SHP77 (cell line): ENCODE measurements at regions not wholly inside any gene's neighbourhood (a gene's known extent, or its start where the extent isn't known, plus 50 kb on each side); places are given as distances from the start of the nearest gene placed in this dataset.
"Not testable (repeated sequence)": the region's sequence is repeated elsewhere in the genome, so short reads cannot be mapped to it uniquely, and the experiment has no call there.

Source experiments
- DNase-seq, 2 experiments: peaks; one replicate each; lab custom pipeline; 2025; lab: John Stamatoyannopoulos, UW

DNA sequence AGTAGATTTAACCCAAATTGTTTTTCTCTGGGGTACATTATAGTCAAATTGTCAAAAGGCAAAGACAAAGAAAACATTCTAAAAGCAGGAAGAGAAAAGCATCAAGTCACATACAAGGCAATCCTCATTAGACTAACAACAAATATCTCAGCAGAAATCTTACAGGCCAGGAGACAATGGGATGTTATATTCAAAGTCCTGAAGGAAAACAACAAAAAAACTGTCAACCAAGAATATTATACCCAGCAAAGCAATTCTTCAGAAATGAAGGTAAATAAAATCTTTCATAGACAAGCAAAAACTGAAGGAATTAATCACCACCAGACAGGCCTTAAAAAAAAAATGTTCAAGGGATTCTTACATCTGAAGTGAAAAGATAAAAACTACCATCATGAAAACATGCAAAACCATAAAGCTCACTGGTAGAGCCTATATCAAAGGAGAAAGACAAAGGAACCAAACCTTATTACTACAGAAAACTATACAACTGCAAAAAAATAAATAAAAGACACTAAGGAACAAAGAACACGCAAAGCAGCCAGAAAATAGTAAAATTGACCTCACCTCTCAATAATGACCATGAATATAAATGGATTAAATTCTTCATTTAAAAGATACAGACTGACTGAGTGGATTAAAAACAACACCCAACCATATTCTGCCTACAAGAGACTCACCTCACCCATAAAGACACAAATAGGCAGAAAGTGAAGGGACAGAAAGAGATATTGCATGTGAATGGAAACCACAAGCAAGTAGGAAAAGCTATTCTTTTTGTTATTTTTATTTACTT, 113.8 kb upstream of the ZC3H11B start:
- DNase-seq = no peak

DNA sequence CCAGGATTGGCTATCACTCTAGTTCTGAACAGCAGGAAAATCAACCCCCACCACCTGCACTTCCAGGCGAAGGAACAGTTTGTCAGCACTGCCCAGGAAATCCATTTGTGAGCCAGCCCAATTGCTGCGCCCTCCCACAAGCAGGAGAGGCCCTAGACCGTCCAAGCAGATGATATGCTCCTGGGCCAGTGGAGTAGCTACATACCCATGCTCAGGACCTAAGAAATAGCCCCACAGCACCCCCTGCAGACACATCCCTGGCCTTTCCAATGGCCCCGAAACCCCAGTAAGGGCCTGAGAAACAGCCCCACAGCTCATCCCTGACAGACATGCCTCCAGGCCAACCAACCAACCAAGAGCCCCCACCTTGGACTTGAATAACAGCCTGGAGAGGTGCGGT, 111.5 kb upstream of the ZC3H11B start:
- DNase-seq = no peak

DNA sequence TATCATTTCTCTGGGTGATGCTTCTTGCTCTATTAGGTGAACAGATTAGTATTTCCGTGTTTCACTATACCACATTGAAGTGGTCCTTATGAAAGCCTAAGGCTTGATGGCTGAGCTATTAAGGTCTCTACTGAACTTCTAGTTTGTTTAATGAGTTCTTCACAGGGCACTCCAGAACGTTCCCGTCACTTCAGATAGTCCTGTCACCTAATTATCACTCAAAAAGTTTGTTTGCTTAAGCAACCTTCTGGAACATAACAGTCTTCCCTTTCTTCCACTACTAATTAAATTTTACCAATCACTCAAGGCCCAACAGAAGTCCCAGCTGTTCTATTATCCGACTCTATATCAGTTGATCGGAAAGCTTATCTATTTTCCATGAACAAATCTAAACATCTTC, 104.6 kb upstream of the ZC3H11B start:
- no peak for DNase-seq

DNA sequence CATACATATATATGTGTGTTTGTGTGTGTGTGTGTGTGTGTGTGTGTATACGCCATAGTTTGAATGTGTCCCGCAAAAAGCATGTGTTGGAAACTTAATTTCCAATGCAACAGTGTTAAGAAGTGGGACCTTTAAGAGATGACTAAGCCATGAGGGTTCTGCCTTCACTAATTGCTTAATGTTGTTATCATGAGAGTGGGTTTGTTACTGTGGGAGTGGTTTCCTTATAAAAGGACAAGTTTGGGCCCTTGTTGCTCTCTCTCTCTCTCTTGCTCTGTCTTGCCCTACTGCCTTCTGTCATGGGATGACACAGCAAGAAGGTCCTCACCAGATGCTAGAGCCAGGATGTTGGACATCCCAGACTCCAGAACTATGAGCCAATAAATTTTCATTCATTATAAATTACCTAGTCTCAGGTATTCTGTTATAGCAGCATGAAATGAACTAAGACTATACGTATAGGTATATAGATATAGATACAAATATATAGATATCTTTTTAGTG, 103.8 kb upstream of the ZC3H11B start:
- no peak for DNase-seq

DNA sequence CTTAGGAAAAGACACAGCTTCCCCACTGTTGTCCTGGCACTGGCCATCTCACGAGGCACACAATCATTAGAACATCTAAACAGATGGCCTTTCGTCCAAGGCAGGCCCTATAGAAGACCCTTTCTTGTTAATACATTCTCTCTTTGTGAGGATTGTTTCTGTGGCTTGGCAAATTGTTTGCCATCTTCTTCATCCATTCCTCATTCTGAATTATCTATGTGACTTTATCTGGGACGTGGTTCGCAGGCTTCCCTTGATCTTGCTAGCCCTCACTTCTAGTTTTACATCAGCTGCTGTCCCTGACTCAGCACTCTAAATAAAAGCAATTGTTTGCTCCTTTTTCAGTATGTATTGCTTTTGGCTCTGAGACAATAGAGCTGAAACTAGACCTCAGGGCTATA, 101.1 kb upstream of the ZC3H11B start:
- DNase-seq = no peak

DNA sequence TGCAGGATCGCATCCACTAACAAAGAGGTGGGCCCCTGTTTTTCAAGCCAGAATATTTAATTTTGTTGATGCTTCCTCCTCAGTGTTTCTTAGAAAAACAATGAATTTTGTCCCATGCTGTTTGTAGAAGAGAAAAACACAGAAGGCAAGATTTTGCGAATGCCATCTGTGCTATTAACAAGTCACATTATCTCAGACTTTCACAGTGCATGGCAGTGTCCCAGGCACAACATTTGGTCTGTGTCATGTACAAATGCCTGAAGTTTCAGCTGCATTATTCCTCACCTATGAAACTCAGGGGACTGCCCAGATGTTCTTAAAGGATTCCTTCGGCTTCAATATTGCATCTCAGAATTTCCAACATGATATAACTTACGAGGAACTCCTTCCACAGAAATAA, 99.6 kb upstream of the ZC3H11B start:
- no peak for DNase-seq

DNA sequence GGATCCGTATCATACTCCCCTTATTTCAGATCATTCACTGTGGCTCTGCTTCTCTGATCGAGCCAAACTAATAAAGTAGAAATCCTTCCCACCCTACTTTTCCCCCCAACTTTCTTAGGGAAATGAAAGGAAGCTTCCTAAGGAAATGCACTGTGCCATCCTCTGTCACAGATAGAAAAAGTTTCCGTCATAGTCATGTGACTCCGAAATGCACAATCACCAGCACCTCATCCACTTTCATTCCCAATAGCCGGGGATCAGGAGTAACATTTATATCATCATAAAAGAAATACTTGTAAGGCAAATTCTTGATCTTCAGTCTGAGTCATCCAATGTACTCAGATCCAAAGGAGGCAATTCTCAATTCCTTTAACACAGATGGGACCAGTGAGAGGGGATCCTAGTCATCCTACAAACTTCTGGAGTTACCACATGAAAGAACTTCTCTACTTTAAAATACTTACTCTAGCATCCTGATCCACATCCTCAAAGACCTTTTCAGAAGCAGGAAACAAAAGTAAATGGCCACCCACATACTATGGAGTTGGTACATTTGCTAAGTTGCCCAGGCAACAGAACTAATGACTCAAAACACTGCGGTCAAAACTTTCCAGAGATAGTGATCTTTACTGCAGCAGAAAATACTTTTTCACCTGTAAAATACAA, 97.8 kb upstream of the ZC3H11B start:
- DNase-seq = no peak

DNA sequence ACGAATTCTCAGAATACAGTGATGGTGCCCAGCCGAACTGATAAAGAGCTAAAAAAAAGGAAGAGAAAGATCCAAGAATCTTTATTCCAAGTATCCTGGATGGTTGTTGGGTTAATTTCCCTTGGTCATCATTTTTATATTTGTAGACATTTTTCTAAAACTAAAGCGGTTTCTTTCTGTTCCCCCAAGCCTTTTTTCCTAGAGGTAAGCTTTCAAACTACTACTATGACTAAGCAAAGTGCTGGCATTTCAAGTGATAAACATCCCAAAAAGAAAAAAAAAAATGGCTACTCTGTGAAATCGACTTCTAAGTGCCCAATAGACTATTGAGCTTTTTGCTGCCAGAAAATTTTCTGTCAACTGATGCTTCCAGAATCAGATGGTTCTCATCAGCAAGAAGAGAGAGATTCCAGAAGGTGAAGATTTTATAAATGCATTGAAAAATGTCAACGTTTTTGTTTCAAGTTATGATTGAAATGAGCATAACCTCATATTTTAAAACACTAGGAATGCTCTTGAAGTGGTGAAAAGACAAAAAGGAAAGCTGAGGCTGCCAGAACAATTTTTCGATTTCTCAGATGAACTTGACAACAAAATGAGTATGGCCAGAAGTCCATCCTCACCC, 96.1 kb upstream of the ZC3H11B start:
- DNase-seq = no peak

DNA sequence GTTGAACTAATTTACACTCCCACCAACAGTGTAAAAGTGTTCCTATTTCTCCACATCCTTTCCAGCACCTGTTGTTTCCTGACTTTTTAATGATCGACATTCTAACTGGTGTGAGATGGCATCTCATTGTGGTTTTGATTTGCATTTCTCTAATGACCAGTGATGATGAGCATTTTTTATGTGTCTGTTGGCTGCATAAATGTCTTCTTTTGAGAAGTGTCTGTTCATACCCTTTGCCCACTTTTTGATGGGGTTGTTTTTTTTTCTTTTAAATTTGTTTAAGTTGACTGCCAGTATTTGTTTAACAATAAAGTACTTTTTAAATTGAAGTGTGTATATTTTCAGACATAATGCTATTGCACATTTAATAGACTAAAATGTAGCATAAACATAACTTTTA, 95.0 kb upstream of the ZC3H11B start:
- not testable (repeated sequence) for DNase-seq

DNA sequence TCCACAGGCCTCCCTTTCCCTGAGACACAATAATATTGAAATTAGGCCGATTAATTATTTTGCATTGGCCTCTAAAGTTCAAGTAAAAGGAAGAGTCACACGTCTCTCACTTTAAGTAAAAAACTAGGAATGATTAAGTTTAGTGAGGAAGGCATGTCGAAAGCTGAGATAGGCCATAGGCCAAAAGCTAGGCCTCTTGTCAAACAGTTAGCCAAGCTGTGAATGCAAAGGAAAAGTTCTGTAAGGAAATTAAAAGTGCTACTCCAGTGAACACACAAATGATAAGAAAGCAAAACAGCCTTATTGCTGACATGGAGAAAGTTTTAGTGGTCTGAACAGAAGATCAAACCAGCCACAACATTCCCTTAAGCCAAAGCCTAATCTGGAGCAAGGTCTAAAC, 91.4 kb upstream of the ZC3H11B start:
- DNase-seq = not testable (repeated sequence)

DNA sequence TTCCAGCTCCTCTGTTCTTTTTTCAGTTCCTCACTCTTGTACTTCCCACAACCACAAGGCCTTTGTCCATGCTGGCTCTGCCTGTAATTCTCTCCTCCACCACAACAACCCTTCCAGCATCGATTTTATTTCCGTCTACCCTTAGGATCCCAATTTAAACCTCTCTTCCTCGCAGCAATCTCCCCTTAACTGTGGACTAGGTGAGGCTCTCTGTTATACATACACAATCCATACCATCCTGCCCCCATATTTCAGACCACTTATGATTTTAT, 90.4 kb upstream of the ZC3H11B start:
- no peak for DNase-seq

DNA sequence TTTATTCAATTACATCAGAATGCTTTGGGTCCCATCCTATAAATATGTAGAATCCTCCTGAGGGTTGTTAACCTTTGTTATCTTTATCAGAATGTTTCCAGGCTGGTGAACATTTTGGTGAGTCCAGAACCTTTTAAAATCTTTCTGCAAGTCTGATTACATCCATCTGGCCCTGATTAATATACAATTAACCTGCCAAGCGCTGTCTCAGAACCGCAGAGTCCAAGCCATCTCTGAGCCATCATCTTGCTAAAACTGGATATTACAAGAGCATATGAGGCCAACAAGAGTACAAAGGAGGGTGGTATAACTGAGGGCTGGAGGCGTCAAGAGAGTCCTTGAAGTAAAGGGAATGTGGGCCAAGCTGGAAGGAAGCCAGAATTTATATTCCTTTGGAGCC, 88.6 kb upstream of the ZC3H11B start:
- no peak for DNase-seq

DNA sequence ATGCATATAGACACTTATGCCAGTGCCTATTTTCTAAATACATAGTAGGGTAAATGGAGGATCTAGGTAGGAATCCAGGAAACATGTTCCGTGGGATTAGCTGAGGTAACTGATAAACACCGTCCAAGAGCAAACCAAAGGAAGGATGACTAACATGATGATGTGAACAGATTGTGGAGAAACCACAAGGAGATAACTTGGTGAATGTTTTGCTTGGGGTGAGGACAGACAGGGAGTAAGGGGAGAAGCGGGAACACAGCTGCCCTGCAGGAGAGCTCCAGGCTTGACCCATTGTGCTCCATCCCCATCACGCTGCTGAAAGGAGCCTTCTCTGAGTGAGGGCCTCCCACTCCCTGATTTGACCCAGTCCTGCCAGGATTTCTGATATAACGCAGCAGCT, 87.0 kb upstream of the ZC3H11B start:
- DNase-seq = no peak

DNA sequence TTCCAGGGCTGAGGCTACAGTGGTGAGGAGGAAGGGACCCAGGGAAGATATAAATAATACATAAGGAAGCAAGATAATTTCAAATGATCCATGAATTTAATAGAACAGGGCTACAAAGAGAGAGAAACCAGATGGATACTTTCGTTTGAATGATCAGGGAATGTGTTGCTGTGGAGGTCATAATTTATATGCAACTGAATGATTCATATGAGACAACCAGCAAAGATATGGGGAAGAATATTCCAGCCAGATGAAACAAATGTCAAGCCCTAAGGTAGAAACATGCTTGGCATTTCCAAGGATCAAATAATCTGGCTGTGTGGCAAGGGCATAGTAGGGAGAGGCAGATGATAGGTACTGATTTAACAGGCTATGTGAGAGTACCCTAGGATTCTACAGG, 84.8 kb upstream of the ZC3H11B start:
- DNase-seq = no peak

DNA sequence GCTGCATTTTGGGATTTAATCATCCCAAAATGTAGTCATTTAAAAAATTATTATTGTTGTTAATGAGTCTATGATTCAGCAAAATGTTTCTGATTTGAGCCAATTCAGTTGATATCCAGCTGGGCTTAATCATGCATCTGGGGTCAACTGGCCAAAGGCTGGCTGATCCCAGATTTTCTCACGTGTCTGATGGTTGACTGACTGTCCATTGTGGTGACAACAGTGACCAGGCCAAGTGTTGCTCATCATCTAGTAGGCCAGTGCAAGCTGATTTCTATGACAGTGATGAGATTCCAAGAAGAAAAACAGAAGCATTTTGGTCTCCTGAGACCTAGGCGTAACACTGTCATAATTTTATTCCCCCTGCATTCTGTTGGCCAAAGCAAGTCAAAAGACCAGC, 80.1 kb upstream of the ZC3H11B start:
- DNase-seq = no peak

DNA sequence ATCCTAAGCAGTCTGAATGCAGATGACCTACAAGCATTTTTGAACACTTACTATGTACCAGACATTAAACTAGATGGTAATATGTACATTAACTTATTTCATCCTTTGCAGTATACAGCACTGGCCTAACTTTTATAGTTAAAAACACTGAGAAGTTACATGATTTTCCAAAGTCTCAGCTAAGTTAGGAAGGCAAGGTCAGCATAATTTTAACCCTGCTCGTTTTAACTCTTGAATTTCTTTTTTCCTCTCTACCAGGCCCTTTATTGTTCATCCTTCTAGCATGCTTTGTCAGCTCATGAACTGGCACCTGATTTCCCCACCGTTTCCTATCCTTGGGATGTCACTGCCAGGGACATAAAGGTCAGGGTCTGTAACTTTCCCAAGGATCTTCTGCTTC, 76.9 kb upstream of the ZC3H11B start:
- no peak for DNase-seq

DNA sequence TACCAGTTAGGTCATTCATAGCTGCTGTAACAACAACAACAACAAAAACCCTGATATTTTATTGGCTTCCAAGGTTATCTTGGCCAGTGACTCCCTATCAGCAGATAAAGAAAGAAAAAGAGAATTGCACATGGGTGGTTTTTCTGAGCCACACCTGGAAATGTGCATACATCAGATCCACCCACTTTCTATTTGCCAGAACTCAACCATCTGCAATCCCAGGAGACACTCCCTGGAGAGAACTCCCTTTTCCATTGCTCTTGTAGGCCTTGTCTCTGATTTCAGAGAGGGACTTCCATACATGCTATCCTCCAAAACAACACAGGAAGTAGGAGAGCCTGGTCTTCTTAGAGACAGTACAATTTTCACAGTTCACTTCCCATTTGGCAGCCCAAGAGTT, 74.9 kb upstream of the ZC3H11B start:
- DNase-seq = no peak

DNA sequence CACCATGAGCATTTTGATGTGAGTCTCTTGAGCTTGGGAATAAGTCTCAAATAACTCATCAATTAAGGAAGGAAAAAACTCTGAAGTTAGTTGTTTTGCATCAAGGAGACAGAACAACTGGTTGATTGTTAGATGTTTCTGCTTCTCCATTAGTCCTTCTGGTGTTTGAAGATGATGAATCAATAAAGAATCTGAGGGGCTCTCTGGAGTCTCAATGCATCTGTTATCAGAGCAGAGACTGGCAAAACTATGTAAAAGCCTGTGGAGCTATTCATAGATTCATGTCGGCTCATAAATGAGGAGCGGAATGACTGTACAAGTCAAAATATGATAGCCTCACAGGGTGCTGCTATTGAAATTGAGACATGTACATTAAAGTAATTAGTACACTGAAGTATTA, 73.3 kb upstream of the ZC3H11B start:
- DNase-seq = no peak

DNA sequence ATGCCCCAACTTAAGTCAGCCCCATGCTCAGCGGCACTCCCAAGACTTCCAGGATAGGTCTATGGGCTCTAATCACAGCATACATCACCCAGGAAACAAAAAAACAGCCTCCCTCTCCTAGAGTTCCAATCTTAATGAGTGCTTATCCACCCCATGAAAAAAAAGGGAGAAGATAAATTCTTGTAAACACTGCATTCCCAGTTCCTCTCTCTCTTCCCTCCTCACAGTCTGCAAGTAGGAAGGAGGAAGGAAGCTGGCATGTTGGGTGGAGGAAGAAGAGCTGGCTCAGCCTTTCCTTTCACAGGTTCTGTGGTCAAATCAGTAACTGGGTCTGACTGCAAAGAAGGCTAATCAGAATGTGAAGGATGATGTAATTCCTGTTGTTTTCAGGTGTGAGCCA, 69.9 kb upstream of the ZC3H11B start:
- no peak for DNase-seq

DNA sequence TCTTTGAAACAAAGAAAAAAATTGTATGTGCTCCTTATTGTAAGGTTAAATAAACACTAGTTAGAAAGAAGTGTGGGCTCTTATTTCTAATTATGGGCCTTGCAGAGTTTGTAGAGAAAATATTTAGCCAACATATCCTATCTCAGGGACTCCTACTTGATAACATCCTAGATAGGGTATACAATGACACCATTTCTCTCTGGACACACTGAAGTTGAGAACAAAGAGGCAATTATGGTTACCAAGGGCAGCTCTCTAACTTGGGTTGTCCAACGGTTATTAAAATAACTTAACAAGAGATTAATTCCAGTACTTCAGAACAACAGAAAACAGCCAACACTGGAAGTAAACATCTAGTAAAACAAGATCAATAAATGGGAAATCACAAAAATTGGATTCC, 69.0 kb upstream of the ZC3H11B start:
- DNase-seq = no peak

DNA sequence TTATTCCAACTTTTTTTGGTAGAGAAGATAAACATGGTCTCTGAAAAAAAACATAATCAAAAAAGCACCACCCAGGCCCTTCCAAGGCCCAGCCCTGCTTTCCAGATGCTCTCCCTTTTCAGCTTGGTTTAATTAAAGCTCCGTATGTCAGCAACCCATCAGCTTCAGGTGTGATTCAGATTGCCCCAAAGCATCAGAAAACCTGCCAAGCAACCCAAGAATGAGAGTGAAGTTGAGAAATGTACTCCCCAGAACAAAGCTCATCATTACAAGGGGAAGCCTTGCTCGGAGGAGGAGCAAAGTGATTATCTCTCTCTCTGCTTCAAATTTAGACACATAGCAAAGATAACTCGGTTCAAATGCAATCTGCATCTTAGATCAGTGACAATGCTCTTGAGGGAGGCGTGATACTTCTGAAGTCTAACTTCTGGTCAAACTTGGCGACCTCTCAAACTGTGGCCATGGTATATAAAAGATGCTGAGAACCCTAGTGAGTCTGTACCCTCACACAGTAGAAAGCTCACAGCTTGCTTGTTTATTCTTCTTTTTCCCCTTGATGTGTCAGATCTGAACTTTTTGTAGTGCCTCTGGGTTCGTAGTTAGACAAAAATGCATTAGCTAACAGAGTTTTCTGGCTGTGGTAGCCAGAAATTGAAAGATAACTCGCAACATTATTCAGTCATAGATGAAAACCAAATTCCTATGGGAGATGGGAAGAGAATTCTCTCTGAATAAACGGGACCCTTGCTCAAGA, 63.3 kb upstream of the ZC3H11B start:
- no peak for DNase-seq

DNA sequence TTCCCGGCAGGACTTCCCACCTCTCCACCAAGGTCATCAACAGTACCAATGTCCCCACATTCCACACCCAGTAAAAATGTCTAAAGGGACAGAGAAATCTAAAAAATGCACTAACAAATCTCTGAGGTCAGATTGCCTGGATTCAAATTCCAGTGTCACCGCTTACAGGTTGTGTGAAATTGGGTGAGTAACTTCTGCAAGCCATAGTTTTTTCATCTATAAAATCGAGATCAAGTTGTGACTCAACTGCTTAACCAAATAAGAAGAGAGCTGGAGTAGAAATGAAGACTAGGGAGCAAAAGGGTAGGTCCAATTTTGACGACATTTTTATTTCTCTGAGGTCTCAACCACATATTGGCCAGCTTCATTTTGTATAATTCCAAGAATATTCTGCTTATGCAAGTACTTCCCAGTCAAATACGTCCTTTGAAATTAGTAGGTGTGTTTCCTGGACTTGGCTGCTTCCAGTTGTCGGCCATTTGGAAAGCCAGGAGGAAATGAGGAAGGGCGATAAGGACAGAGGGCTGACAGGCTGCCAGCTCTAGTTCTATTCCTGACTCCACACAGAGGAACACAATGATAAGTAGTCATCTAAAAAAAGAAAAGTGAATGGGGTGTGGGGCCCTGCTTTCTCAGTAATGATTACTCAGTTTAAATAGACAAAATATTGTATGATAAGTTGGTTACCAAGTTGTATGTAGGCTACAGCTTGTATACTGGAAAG, 57.7 kb upstream of the ZC3H11B start:
- DNase-seq = no peak
